Immature natural killer cell (primary cell): ENCODE measurements at regions not wholly inside any gene's neighbourhood (a gene's known extent, or its start where the extent isn't known, plus 50 kb on each side); places are given as distances from the start of the nearest gene placed in this dataset.
"Not testable (repeated sequence)": the region's sequence is repeated elsewhere in the genome, so short reads cannot be mapped to it uniquely, and the experiment has no call there.

Experiments
- DNase-seq, 3 donors: peaks; one replicate each; pipeline ENCODE4 v3.0.0; 2022; ENCODE audit warnings: mixed read lengths in 1 of 3
- H3K27ac Mint-ChIP-seq, 6 donors: one replicate each; pipeline ENCODE4 v1.8.0; 2020; ENCODE audit warnings: mixed read lengths in 6 of 6, mild to moderate bottlenecking in 5 of 6, inconsistent platforms in 4 of 6, moderate library complexity in 3 of 6
- H3K27me3 Mint-ChIP-seq, 3 donors: one replicate each; pipeline ENCODE4 v1.8.0; 2020 to 2021; ENCODE audit warnings: low read depth in 3 of 3, mild to moderate bottlenecking in 3 of 3, mixed read lengths in 3 of 3, moderate library complexity in 3 of 3, inconsistent platforms in 1 of 3
- H3K36me3 Mint-ChIP-seq, 3 donors: one replicate each; pipeline ENCODE4 v1.8.0; 2020; ENCODE audit warnings: mixed read lengths in 3 of 3, inconsistent platforms in 2 of 3, mild to moderate bottlenecking in 2 of 3
- H3K4me1 Mint-ChIP-seq, 2 donors: one replicate each; pipeline ENCODE4 v1.8.0; 2020; ENCODE audit warnings: inconsistent platforms in 2 of 2, mild to moderate bottlenecking in 2 of 2, mixed read lengths in 2 of 2, moderate library complexity in 1 of 2
- H3K4me3 Mint-ChIP-seq, 5 donors: one replicate each; pipeline ENCODE4 v1.8.0; 2020; ENCODE audit warnings: mild to moderate bottlenecking in 5 of 5, mixed read lengths in 5 of 5, inconsistent platforms in 3 of 5, moderate library complexity in 3 of 5
- H3K9me3 Mint-ChIP-seq, 6 donors: one replicate each; pipeline ENCODE4 v1.8.0; 2020; ENCODE audit warnings: mild to moderate bottlenecking in 6 of 6, mixed read lengths in 6 of 6, inconsistent platforms in 4 of 6, moderate library complexity in 3 of 6

DNA sequence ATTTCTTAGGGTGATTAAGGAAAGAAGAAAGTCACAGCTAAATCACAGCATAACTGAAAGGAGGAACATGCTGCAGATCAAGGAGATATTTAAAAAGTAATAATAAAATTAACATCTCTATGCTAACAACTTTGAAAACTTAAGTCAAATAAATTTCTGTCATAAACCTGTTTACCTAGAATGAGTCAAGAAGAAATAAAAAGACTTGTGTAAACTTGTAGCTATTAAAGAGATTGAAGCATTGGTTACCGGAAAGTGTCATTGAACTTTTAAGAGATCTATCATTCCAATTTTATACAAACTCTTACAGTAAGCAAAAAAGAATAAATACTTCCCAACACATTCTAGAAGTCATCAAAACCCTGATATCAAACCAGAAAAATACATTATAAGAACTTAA, 520.1 kb upstream of the SYT4 start:
- no peak overlapping the region for H3K4me3 Mint-ChIP-seq
- no peak overlapping the region for H3K27ac Mint-ChIP-seq
- DNase-seq = no peak
- peaks cover 0 to 4% (median 0%) of the 10 kb centered on the region in 6 donors for H3K9me3 Mint-ChIP-seq
- no peaks in the 10 kb centered on the region for H3K4me1 Mint-ChIP-seq
- no peaks in the 10 kb centered on the region for H3K27me3 Mint-ChIP-seq
- no peaks in the 10 kb centered on the region for H3K36me3 Mint-ChIP-seq

DNA sequence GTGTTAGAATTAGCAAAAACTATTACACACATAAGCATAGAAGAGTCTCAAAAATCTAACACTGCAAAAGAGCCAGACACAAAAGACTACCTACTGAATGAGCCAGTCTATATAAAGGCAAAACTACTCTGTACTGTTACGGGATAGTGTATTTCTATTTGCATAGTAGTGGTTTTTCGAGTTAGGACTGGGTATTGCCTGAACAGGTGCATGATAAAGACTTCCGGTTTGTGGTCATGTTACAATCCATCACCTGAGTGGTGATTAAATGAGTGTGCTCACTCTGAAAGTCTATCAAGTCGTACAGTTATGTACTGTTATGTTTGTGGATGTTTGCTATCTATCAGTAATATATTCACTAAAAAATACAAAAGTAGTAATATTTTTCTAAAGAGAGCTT, 523.3 kb upstream of the SYT4 start:
- Mint-ChIP-seq H3K9me3 (peaks cover 0 to 6% (median 0%) of the 10 kb centered on the region in 6 donors), H3K4me1 (no peaks in the 10 kb centered on the region), H3K4me3 (no peak overlapping the region), H3K27ac (no peak overlapping the region), H3K36me3 (no peaks in the 10 kb centered on the region), H3K27me3 (no peaks in the 10 kb centered on the region)
- no peak for DNase-seq

DNA sequence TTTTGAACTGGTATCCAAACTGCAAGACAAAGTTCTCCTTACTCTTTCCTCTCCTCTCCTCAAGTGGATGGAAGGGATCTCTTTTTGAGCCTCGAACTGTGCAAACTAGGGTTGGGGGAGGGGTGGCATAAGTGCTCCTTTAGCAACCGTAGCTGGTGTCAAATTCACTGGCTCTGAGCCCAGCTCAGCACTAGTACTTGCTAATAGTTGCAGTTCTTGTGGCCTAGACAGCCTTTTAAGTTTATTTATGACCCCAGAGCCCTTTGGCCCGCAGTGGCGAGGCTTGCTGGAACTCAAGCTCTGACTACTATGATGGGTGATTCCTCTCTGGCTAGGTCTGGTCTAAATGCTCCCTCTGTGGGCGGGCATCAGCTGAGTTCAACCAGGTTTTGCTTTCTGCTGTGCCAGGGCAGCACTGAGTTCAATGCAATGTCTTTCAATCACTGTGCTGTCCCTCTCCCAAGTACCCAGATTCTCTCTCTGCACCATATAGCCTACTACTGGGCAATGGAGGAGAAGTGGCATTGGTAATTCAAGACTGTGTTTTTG, 528.4 kb upstream of the SYT4 start:
- peaks cover 0 to 2% (median 0%) of the 10 kb centered on the region in 3 donors for H3K27me3 Mint-ChIP-seq
- H3K4me3 Mint-ChIP-seq = no peak overlapping the region
- no peaks in the 10 kb centered on the region for H3K4me1 Mint-ChIP-seq

GRCh38 chr18:43812627-43813026, 535.3 kb upstream of the SYT4 start:
- no peak overlapping the region for H3K4me3 Mint-ChIP-seq
- no peak overlapping the region for H3K27ac Mint-ChIP-seq
- DNase-seq = no peak
- H3K4me1 Mint-ChIP-seq = no peaks in the 10 kb centered on the region
- H3K36me3 Mint-ChIP-seq = no peaks in the 10 kb centered on the region
- peaks cover 0 to 3% (median 2%) of the 10 kb centered on the region in 3 donors for H3K27me3 Mint-ChIP-seq
- peaks cover 0 to 7% (median 2%) of the 10 kb centered on the region in 6 donors for H3K9me3 Mint-ChIP-seq

More for the DNA sequence above, 528.4 kb upstream of the SYT4 start:
- peaks cover 0 to 7% (median 4%) of the 10 kb centered on the region in 6 donors for H3K9me3 Mint-ChIP-seq
- no peak for DNase-seq
- H3K27ac Mint-ChIP-seq = no peak overlapping the region
- H3K36me3 Mint-ChIP-seq = no peaks in the 10 kb centered on the region

- Mint-ChIP-seq H3K4me3 (no peak overlapping the region), H3K27me3 (peaks cover 0 to 3% (median 0%) of the 10 kb centered on the region in 3 donors), H3K27ac (no peak overlapping the region), H3K36me3 (no peaks in the 10 kb centered on the region), H3K4me1 (no peaks in the 10 kb centered on the region), H3K9me3 (peaks cover 0 to 8% (median 2%) of the 10 kb centered on the region in 6 donors)
- no peak for DNase-seq
Observed at GRCh38 chr18:43819397-43819796, 542.1 kb upstream of the SYT4 start.

DNA sequence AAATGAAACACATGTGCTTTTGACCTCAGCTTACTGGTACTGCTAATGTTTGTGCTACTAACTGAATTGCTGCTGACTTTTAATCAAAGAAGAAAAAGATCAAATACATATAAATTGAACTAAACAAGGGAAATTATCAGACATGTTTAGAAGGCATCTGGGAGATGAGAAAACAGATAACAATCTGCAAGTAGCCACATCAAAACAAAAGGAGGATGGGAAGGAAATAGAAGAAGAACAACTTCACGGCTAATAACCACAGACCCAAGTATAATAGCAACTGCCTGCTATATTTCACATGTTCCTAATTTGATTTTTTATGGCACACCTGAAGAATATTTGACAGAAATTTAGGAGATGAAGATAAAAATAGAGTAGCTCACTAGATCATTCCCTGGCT, 542.6 kb upstream of the SYT4 start:
- no peaks in the 10 kb centered on the region for H3K4me1 Mint-ChIP-seq
- no peak for DNase-seq
- H3K4me3 Mint-ChIP-seq = no peak overlapping the region
- peaks cover 0 to 8% (median 3%) of the 10 kb centered on the region in 6 donors for H3K9me3 Mint-ChIP-seq
- H3K27ac Mint-ChIP-seq = no peak overlapping the region
- no peaks in the 10 kb centered on the region for H3K36me3 Mint-ChIP-seq
- peaks cover 0 to 3% (median 0%) of the 10 kb centered on the region in 3 donors for H3K27me3 Mint-ChIP-seq

- peaks cover 0 to 8% (median 3%) of the 10 kb centered on the region in 6 donors for H3K9me3 Mint-ChIP-seq
- H3K4me3 Mint-ChIP-seq = no peak overlapping the region
- no peaks in the 10 kb centered on the region for H3K27me3 Mint-ChIP-seq
- H3K36me3 Mint-ChIP-seq = no peaks in the 10 kb centered on the region
- no peak overlapping the region for H3K27ac Mint-ChIP-seq
- no peaks in the 10 kb centered on the region for H3K4me1 Mint-ChIP-seq
- DNase-seq = no peak
Observed at GRCh38 chr18:43825768-43826167, 548.5 kb upstream of the SYT4 start.

- no peaks in the 10 kb centered on the region for H3K27me3 Mint-ChIP-seq
- no peak overlapping the region for H3K27ac Mint-ChIP-seq
- H3K4me1 Mint-ChIP-seq = no peaks in the 10 kb centered on the region
- DNase-seq = no peak
- H3K9me3 Mint-ChIP-seq = peaks cover 0 to 8% (median 3%) of the 10 kb centered on the region in 6 donors
- H3K36me3 Mint-ChIP-seq = no peaks in the 10 kb centered on the region
- H3K4me3 Mint-ChIP-seq = no peak overlapping the region
Observed at GRCh38 chr18:43826215-43826614, 548.9 kb upstream of the SYT4 start.

DNA sequence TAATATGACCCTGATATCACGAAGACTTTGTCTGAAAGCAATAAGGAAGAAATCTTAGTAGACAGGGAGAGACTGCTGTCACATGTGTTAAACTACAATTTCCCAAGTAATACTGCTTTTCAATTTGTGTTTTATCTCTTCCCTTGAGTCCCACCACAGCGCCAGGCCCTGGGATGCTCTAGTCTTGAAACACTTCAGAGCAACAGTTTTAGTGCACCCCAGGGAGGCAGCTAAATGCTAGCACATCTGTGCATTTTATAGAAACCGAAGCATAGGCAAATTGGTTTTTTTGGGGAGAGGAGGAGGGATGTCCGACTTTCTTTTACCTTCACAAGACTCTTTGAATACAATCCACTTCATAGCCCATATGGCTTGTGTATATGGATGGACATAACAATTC, 550.0 kb upstream of the SYT4 start:
- H3K27ac Mint-ChIP-seq = no peak overlapping the region
- no peak overlapping the region for H3K4me3 Mint-ChIP-seq
- H3K9me3 Mint-ChIP-seq = peaks cover 0 to 4% (median 2%) of the 10 kb centered on the region in 6 donors
- H3K27me3 Mint-ChIP-seq = no peaks in the 10 kb centered on the region
- no peaks in the 10 kb centered on the region for H3K36me3 Mint-ChIP-seq
- H3K4me1 Mint-ChIP-seq = no peaks in the 10 kb centered on the region
- DNase-seq = no peak

DNA sequence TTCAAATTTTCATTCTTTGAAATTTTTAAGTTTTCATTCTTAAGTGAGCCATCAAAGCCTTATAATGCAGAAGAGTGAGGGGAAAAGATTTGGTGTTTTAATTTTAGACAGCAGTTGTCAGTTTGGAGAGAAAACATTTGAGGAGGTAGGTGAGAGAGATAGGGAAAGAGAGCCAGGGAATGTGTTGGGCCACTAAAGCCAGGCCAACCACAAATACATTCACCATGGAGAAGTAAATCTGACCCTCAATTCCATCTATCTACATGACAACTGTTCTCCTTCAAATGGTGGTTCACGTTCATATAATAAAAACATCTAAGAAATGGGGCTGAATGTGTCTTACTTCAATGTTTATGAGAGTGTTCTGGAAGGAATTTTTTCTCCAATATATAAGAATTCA, 553.0 kb upstream of the SYT4 start:
- H3K9me3 Mint-ChIP-seq = peaks cover 0 to 3% (median under 1%) of the 10 kb centered on the region in 6 donors
- no peaks in the 10 kb centered on the region for H3K27me3 Mint-ChIP-seq
- H3K27ac Mint-ChIP-seq = no peak overlapping the region
- no peaks in the 10 kb centered on the region for H3K36me3 Mint-ChIP-seq
- no peaks in the 10 kb centered on the region for H3K4me1 Mint-ChIP-seq
- DNase-seq = no peak
- no peak overlapping the region for H3K4me3 Mint-ChIP-seq

DNA sequence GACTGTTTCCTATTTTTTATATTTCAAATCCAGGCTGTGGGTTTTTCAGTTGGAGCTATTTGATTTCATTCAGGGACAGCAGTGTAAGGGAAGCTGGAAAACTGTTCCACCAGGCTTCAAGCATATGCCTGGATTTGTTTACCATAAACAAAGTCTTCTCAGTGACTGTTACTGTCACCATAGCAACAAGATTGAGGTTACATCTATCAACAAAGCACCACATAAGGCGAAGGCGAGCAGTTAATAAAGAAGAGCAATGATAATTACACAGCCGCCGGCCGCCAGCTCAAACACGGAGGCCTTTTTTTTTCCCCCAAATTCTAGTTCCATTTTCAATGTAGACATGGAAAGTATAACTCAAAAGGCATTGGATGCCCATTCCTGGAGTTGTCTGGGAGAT, 553.7 kb upstream of the SYT4 start:
- H3K36me3 Mint-ChIP-seq = no peaks in the 10 kb centered on the region
- no peaks in the 10 kb centered on the region for H3K4me1 Mint-ChIP-seq
- no peaks in the 10 kb centered on the region for H3K27me3 Mint-ChIP-seq
- DNase-seq = no peak
- H3K9me3 Mint-ChIP-seq = peaks cover 0 to 3% (median under 1%) of the 10 kb centered on the region in 6 donors
- no peak overlapping the region for H3K27ac Mint-ChIP-seq
- H3K4me3 Mint-ChIP-seq = no peak overlapping the region

DNA sequence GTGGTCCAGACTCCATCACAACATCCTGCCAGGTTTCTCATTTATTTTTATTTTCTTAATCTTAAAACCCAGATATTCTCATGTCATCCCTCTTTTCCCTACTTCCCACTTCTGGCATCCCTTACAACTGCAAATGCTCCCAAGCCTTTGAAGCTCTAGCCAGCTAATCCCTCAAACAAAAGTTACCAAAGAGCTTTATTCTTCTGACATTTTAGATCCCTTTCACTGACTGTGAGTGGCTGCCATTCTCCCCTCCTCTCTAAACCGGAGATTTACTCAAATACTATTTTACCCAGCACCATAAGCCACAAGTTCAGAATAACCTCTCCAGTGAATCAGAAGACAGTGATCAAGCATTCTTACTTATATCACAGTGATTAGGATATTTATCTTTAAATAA, 569.0 kb upstream of the SYT4 start:
- peaks cover 0 to 5% (median 0%) of the 10 kb centered on the region in 6 donors for H3K9me3 Mint-ChIP-seq
- peaks cover 0 to 5% (median 2%) of the 10 kb centered on the region in 3 donors for H3K27me3 Mint-ChIP-seq
- DNase-seq = no peak
- no peak overlapping the region for H3K4me3 Mint-ChIP-seq
- no peaks in the 10 kb centered on the region for H3K36me3 Mint-ChIP-seq
- no peaks in the 10 kb centered on the region for H3K4me1 Mint-ChIP-seq
- no peak overlapping the region for H3K27ac Mint-ChIP-seq

DNA sequence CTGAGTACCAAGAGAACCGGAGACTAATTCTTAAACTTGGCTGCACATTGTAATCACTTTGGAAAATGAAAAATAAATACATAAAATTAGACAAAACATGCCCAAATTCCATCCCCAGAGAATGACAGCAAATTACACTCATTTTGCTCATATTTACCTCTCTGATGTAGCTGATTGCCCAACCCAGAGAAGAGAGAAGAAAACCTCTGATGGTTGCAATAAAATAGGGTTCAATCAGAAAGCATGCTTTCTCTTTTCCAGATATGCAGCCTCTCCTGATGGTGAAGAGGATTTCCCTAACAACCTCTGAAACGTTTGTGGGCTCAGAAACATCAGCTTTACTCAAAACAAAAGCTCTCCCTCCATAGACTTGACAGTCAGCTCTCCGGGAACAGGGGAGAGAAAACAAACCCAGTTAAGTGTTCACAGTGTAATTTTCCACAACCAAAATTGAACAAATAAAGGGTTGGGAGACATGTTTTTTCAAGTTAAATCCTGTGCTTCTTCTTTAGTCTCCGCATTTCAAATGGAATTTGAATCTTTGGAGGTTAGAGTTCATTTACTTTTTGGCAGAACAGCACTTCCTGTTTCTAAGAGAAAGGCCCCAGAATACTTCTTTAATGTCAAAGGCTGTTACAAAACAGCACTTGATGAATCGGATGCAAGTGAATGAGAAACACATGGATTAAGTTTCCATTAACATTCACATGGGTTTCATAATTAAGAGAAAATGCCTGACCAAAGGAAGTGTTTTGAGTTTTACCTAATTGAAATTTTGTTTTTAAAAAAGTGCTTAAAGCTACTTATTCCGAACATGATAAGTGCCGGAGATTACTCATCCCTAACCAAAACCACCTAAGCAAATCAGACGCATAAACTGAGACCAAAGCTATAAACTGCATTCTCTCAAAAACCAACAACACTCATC, 570.1 kb upstream of the SYT4 start:
- Mint-ChIP-seq H3K27me3 (peaks cover 0 to 5% (median 2%) of the 10 kb centered on the region in 3 donors), H3K4me1 (no peaks in the 10 kb centered on the region), H3K9me3 (peaks cover 0 to 5% (median 1%) of the 10 kb centered on the region in 6 donors), H3K4me3 (no peak overlapping the region), H3K27ac (no peak overlapping the region), H3K36me3 (no peaks in the 10 kb centered on the region)
- DNase-seq = no peak

DNA sequence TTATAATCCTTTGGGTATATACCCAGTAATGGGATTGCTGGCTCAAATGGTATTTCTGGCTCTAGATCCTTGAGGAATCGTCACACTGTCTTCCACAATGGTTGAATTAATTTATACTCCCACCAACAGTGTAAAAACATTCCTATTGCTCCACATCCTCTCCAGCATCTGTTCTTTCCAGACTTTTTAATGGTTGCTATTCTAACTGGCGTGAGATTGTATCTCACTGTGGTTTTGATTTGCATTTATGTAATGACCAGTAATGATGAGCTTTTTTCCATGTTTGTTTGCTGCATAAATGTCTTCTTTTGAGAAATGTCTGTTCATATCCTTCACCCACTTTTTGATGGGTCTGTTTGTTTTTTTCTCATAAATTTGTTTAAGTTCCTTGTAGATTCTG, 572.5 kb upstream of the SYT4 start:
- H3K27me3 Mint-ChIP-seq = not testable (repeated sequence)

More for the DNA sequence above, 572.5 kb upstream of the SYT4 start:
- not testable (repeated sequence) for H3K4me1 Mint-ChIP-seq, DNase-seq, H3K9me3 Mint-ChIP-seq, H3K36me3 Mint-ChIP-seq, H3K4me3 Mint-ChIP-seq, H3K27ac Mint-ChIP-seq
